GM18526 (cell line): ENCODE measurements at regions not wholly inside any gene's neighbourhood (a gene's known extent, or its start where the extent isn't known, plus 50 kb on each side); places are given as distances from the start of the nearest gene placed in this dataset.

Source experiments
- POLR2A ChIP-seq: IDR thresholded peaks from 3 replicates; pipeline ENCODE4 v1.6.1; 2011; ENCODE audit not compliant: insufficient read length; ENCODE audit errors: extremely low read depth

DNA sequence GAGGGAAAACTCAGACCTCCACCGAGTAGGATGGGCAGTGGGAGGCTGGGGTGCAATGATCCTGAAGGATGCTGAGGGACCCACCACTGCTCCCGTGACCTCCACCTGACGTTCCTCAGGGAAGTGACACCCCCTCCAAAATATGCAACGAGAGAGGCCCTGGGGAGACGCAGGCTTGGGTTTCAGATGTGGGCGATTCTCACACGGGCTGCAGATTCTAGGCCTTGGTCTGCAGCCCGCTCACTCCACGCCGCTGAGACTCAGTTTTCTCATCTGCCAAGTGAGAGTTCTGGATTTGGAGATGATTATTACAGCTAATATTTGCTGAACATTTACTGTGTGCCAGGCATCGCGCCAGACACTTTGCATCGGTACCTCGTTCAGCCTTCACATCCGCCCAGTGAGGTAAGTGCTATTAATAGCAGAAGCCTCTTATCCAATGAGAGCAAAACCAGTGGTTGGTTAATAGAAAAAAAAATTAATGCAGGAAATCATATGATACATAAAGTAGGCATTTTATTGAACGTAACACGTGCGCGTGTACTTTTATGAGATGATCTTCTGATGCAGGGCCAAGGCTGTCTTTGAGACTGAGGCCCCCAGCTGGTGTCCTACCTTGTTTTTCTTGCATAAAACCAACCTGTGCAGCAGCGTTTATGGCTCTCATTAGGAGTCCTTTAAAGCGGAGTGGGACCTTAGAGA, 102.0 kb upstream of the RUNX3 start:
- peak; percentile 56 for TF ChIP-seq POLR2A

DNA sequence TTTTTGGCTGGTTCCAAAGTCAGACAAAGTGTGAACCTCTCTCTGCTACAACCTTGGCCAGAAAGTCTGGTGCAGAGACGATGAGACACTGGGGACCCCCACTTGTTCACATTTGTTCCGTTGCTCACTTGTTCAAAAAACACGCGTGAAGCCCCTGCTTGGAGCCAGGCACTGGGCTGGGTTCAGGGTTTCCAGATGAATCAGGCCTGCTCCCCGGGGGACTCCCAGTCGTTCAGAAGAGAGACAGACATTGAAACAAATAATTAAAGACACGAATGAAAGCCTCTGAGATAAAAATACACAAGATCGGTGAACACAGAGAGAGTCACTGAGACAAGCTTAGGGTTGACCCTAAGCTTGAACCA, 101.5 kb upstream of the RUNX3 start:
- TF ChIP-seq POLR2A, result no peak

DNA sequence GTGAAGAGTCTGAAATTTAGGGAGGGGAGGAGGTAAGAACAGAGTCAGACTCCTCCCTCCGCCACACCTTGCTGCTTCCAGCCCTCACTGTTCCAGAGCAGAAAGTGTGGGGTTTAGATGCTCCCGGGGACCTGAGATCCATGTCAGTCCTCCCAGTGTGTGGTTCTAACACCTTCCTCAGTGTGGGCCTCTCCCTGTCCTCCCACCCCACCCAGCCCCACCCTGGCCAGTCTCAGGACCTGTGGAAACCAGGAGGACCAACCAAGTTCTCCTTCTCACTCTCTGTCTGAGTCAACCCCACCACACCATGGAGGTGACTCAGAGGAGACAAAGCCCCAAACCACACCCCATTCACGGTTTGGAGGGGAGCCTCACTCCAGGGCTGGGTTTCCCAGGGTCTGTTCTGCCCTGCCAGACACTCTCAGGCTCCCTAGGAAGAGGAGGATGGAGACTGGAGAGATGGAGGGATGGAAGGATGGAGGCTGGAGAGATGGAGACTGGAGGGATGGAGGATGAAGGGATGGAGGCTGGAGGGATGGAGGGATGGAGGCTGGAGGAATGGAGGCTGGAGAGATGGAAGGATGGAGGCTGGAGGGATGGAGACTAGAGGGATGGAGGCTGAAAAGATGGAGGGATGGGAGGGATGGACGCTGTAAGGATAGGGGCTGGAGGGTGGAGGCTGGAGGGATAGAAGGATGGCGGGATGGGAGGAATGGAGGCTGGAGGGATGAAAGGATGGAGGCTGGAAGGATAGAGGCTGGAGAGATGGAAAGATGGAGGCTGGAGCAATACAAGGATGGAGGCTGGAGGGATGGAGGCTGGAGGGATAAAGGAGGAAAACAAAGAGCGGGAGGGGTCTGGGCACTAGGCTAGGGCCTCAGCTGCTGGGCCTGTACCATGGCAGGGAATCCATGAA, 100.9 kb upstream of the RUNX3 start:
- TF ChIP-seq POLR2A, result peak; percentile 55

DNA sequence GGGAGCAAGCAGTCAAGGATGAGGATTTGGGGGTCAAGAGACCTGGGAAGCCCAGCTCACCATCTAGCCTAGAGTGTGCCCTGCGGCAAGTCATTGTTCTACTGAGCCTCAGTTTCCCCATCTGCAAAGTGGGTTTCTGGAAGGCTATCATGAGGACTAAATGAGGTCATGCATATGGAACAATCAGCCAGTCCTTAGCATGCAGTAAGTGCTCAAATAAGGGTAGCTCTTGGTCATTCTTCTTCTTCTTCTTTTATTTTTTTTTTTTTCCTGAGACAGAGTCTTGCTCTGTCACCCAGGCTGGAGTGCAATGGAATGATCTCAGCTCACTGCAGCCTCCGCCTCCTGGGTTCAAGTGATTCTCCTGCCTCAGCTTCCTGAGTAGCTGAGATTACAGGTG, 99.9 kb upstream of the RUNX3 start:
- TF ChIP-seq POLR2A, result no peak

DNA sequence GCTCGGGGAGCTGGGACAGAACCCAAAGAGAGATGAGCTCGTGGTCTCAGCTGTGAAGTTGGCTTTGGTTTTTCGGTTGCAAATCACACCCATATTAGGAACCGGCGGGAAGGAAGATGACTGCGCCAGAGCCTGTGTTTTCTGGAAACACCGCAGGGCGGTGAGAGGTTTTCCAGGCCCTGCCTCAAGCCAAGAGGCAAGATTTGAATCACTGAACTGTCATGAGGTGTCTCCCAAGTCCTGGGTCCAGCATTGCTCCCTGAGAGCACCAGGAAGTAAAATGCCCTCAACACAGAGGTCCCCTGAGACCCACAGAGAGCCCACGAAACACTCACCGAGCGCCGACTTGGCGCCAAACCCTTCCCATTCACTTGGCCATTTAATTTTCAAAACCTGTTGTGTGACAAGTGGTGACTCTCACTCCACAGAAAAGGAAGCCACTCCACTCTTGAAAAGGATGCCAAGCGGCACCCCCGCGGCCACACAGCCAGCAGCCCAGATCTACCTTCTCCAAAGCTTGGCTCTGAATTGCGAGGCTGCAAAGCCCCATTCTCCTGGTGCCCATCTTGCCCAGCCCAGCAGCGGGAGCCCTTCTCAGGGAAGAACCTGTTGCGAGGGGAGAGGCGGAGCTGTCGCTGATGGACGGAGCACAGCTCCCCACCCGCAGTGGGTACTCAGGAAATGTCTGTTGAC, 99.0 kb upstream of the RUNX3 start:
- peak; percentile 42 for TF ChIP-seq POLR2A

DNA sequence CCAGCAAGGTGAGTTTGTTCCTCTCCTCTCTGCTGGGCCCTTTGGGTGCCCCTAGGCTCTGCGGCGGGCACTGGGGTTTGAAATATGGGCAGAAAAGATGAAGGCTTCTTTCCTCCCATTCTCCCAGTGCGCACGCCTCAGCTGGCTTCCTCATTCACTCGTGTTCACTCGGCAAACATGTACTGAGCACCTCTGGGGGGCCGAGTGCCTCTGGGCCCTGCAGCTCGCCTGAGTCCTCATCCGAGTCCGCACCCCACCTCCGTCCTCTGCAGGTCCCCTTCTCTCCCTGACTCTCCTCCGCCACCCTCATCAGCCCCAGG, 98.5 kb upstream of the RUNX3 start:
- TF ChIP-seq POLR2A, result no peak

DNA sequence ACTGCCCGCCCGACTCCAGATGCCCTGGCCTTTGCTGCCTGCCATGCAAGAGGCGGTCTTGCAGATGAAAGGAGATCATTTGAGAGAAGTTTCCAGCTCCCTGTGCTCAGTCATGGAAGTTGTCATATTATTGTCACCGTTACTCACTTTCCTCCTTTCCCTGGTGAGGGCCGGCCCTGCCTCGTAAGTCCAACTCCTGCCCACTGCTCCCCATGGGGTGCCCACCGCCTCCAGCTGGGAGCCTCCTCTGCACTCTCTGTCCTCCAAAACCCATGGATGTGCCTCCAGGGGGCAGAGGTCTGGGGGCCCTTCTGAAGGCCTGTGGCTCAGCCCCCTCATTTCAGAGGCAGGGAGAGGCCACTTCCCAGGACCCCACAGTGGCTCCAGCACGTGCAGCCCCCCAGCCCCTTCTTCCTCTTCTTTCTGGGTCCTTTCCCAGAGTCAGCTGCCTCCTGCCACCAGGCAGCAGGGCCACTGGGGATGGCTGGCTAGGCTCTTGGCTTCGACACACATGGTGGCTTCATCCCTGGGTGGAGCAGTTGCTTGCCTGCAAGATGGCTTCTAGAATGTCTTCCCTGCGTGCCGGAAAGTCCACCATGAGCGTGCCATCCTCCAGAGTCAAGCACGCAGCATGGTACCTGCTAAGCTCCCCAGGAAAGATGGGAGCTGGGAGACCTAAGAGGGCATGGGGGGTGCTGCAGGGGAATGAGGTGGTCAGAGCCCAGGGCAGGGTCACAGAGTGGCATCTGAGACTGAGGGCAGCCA, 97.9 kb upstream of the RUNX3 start:
- TF ChIP-seq POLR2A, result no peak

DNA sequence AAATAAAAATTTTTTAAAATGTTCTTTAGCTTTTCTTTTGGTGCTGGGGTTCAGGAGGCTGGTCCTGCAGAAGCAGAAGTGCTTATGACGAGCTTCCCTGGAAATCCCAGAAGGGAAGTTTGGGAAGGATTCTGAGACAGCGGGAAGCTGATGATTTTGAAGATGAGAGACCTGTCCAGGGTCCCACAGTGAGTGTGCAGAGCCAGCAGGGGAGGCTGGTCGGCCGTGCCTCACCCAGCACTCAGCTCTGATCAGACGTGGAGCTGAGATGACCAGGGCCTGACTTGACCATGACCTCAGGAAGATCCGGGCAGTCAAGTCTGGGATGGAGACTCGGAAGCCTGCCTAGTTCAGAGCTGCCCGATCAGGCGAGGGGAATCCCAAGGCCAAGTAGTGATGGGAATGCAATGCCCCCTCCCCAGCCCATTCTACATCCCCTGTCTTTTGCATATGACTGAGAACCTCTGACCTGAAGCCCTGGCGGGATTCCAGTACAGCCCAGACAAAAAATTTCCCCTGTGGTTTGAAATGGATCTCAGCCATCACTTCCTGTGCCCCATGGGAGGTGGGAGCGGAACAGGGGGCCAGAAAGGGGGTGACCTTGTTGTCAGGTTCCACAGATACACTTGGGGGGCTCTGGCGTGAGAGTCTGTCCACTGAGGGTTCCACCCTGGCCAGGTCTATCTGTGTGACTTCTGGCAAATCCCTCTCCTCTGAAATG, 96.8 kb upstream of the RUNX3 start:
- TF ChIP-seq POLR2A, result no peak

DNA sequence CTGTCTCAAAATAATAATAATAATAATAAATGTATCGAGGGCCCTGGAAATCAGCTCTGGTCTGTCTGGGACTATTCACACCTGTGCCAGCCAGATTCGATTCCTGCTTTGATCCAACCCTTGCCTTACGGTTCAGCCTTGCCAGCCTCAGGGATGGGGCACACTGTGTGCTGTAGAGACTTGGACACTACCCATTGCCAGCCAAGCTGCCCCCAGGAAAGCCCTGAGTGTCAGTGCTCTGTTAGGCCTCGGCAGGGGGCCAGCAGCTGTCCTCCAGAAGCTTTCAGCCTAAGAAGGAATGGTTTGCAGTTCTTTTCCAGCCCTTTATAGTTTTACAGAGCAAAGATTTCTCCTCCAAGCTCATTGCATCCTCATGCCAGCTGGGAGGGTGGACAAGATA, 96.2 kb upstream of the RUNX3 start:
- no peak for TF ChIP-seq POLR2A

DNA sequence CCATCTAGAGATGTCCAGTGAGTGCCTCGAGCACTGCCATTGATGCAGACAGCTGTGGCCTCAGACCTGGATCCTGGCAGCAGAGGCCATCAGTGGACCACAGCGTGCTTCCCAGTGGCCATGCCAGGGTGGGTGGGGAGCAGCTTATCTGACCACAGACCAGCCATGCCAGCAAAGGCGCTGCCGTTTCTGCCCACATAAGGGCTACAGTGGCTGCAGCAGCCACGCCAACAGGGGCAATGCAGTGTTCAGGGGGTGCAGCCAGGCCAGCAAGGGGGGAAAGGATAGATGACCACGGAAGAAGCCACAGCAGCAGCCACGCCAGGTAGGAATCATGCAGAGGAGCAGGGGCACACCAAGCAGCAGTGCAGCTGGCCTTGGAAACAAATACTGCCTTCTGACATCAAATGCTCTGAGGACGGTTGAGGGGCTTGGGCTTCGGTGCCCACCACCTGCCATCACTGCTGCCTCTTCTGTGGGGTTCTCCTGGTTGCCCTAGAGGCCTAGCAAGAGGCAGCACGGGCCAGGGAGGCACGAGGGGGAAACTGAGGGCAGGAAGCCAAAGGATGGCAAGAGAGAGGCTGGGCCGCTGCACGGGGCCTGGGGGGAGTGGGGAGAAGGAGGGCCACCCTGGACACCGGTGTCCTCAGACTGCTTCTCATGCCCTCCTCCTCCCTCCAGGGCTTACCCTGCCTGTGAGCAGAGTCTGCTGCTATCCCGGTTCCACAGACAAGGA, 94.7 kb upstream of the RUNX3 start:
- TF ChIP-seq POLR2A, result no peak

DNA sequence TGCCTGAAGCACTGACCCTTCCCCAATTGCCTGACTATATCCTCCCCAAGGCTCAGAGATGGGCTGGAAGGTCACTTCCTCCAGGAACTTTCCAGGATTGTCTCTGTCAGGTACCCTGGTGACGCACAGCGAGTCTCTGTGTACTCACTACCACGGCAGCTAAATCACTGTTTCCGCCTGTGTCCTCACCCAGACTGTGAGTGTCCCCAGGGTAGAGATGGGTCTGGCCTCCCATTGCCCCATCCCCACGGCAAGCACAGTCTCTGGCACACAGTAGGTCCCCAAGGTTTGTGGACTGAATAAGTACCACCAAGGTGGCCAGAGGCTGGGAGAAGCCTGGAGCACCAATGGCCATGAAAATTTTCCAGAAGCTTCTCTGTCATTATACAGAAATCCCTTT, 93.8 kb upstream of the RUNX3 start:
- TF ChIP-seq POLR2A, result no peak

DNA sequence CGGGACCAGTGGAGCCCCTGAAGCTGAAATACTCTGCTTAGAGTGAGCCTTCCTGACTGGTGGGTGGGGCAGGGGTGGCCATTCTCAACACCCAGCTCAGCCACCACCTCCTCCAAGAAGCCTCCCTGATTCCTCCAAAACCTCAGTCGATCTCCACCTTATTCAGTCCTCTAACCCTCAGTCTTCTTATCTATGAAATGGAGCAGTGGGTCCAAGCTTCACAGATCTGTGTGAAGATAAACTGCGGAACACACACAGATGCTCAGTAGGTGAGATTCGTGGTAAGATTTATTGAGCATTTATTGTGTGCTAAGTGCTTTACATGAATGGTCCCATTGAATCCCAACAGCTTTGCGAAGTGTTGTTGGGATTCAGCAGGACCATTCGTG, 93.1 kb upstream of the RUNX3 start:
- TF ChIP-seq POLR2A, result no peak

DNA sequence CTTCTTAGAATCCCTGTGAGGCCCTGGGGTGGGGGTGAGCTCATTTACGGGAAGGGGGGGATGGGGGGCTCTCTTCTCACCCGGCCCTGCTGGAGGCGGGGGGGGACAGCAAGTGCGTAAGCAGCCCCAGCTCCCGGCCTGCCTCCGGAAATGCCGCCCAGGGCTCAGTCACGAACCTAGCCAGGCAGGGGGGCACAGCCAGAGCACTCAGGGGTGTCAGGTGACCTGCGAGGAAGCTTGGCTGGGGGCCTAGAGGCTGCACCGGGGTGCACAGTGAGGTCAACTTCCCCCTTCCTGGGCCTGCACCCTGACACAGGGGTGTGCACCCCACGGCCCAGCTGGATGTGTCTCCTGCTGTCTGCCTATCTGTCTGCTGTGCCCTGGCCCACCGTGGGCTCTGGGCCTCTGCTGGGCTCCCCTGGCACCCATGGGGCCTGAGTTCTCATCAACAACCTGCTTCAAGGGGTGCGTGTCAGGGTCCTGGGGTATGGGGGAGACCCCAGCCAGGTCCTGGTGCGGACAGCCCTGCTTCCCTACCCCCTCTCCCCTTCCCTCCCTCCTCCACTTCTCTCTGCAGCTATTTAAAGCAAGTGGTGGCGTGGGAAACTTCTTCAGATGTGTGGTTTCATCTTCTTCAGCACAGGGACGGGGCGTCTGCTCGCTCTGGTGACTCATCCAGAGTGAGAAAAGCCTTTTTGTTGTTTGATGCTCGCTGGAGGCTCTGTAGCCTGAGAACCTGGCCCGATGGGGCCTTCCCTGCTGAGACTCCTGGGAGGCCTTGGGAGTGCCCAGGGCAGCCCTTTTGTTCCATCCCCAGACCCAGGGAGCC, 92.5 kb upstream of the RUNX3 start:
- TF ChIP-seq POLR2A, result peak; percentile 73
